Endothelial cell of umbilical vein (primary cell): ENCODE measurements at regions not wholly inside any gene's neighbourhood (a gene's known extent, or its start where the extent isn't known, plus 50 kb on each side); places are given as distances from the start of the nearest gene placed in this dataset.

Experiments
- BruUV-seq: library from RNA; stranded (reverse); fragments of 400-500 nt; replicated peaks from 2 replicates; lab custom pipeline; 2021; lab: Mats Ljungman, UMichigan
- CTCF ChIA-PET: fragments of 300-600, 350-600 bp; sonication (Branson Sonifier 250); formaldehyde crosslinking; loops from one replicate; lab custom pipeline; 2021; ENCODE audit warnings: antibody characterized with exemption, inconsistent platforms; lab: Charles Lee
- POLR2A ChIA-PET: fragments of 300-600, 350-600 bp; sonication (Branson Sonifier 250); formaldehyde crosslinking; loops from one replicate; lab custom pipeline; 2021; ENCODE audit warnings: antibody characterized with exemption, inconsistent platforms; lab: Charles Lee
- DNase-seq: peaks from one replicate; pipeline ENCODE4 v3.0.0-alpha.2; 2011; ENCODE audit warnings: low read depth, low spot score
- FAIRE-seq: peaks from 2 replicates; lab custom pipeline; 2011; peaks lifted over from hg19 to GRCh38; lab: Jason Lieb, UNC
- H2AFZ ChIP-seq: 2 replicates; pipeline ENCODE4 v1.6.0; 2012; ENCODE audit warnings: low read depth, low read length, control low read depth, inconsistent platforms
- H3K27ac ChIP-seq: 2 replicates; pipeline ENCODE4 v1.5.1; 2011; ENCODE audit warnings: low read depth, mild to moderate bottlenecking, control low read depth, low read length, moderate library complexity; ENCODE audit not compliant: insufficient read depth
- H3K27me3 ChIP-seq, 2 experiments: 2 replicates each; pipeline versions ENCODE4 v1.6.0 to v1.6.1; 2011; ENCODE audit warnings: low read length in 2 of 2, mixed read lengths in 1 of 2; ENCODE audit not compliant: control insufficient read depth in 2 of 2, insufficient read depth in 2 of 2
- H3K36me3 ChIP-seq, 2 experiments: 2 replicates in 1 of 2; 3 replicates in 1 of 2; pipeline ENCODE4 v1.5.1; 2011; ENCODE audit warnings: low read length in 2 of 2, mild to moderate bottlenecking in 1 of 2, moderate library complexity in 1 of 2; ENCODE audit not compliant: control insufficient read depth in 2 of 2, insufficient read depth in 2 of 2; ENCODE audit errors: extremely low read depth in 1 of 2
- H3K4me1 ChIP-seq: 3 replicates; pipeline ENCODE4 v1.5.1; 2011; ENCODE audit warnings: mild to moderate bottlenecking, low read length; ENCODE audit not compliant: control insufficient read depth, insufficient read depth; ENCODE audit errors: extremely low read depth
- H3K4me2 ChIP-seq: 2 replicates; pipeline ENCODE4 v1.6.1; 2011; ENCODE audit warnings: low read length, control low read depth, mixed read lengths; ENCODE audit not compliant: insufficient read depth
- H3K4me3 ChIP-seq, 3 experiments: fragments of 200-600 bp in 1 of 3; sonication (generic), shearing (Covaris generic) in 1 of 3; replicated peaks in 1 of 3; 2 replicates each; pipeline ENCODE4 v1.5.1; 2011 to 2016; ENCODE audit warnings: control low read depth in 3 of 3, low read length in 3 of 3, mild to moderate bottlenecking in 2 of 3, inconsistent platforms in 1 of 3, low read depth in 1 of 3, moderate library complexity in 1 of 3; ENCODE audit not compliant: insufficient read depth in 1 of 3
- H3K79me2 ChIP-seq: 2 replicates; pipeline ENCODE4 v1.6.0; 2012; ENCODE audit warnings: low read length, inconsistent platforms; ENCODE audit not compliant: control insufficient read depth, insufficient read depth
- H3K9ac ChIP-seq: replicated peaks from 2 replicates; pipeline ENCODE3; 2011; ENCODE audit warnings: low read length, control low read depth; ENCODE audit not compliant: insufficient read depth; ENCODE audit errors: extremely low read depth
- H3K9me1 ChIP-seq: replicated peaks from 3 replicates; pipeline ENCODE4 v1.6.0; 2011; ENCODE audit warnings: mild to moderate bottlenecking, low read length; ENCODE audit not compliant: control insufficient read depth, insufficient read depth; ENCODE audit errors: extremely low read depth
- H3K9me3 ChIP-seq: replicated peaks from 2 replicates; pipeline ENCODE4 v1.5.1; 2012; ENCODE audit warnings: low read length, inconsistent platforms; ENCODE audit not compliant: control insufficient read depth, insufficient read depth
- H4K20me1 ChIP-seq: replicated peaks from 2 replicates; pipeline ENCODE3; 2011; ENCODE audit warnings: mild to moderate bottlenecking, low read length; ENCODE audit not compliant: control insufficient read depth, insufficient read depth; ENCODE audit errors: extremely low read depth
- EZH2 ChIP-seq: IDR thresholded peaks from 2 replicates; pipeline ENCODE4 v1.6.1; 2012; ENCODE audit warnings: borderline replicate concordance, low read depth, mild to moderate bottlenecking, moderate library complexity, low read length, inconsistent platforms; ENCODE audit not compliant: severe bottlenecking
- GATA2 ChIP-seq: IDR thresholded peaks from 2 replicates; pipeline ENCODE4 v1.7.0; 2011; ENCODE audit warnings: low read depth, mild to moderate bottlenecking, moderate library complexity, mixed read lengths, low read length; ENCODE audit not compliant: insufficient read length, insufficient read depth
- JUN ChIP-seq: IDR thresholded peaks from 2 replicates; pipeline ENCODE4 v1.6.1; 2011; ENCODE audit warnings: borderline replicate concordance, low read depth; ENCODE audit not compliant: insufficient read length, insufficient read depth
- MAX ChIP-seq: IDR thresholded peaks from 2 replicates; pipeline ENCODE4 v1.6.1; 2011; ENCODE audit not compliant: insufficient read depth, insufficient read length
- MYC ChIP-seq: IDR thresholded peaks from one replicate; pipeline ENCODE4 v1.6.1; 2011; ENCODE audit warnings: mild to moderate bottlenecking, low read depth, low read length
- POLR2A ChIP-seq: IDR thresholded peaks from 2 replicates; pipeline ENCODE4 v1.6.1; 2012; ENCODE audit warnings: low read depth, mild to moderate bottlenecking, control low read depth, low read length
- dilution Hi-C: fragments of 300-500 bp; cut with MboI; formaldehyde crosslinking; loops from one replicate; pipeline ENCODE4 v1.15.0; 2019; ENCODE audit warnings: low sequenced_read_pairs; ENCODE audit not compliant: extremely low pct_ligation_motif_present
- intact Hi-C: fragments of 100-400 bp; cut with micrococcal nuclease; formaldehyde crosslinking; loops from one replicate; pipeline ENCODE4 v1.10.0; 2022
- TF ChIP-seq, protein P1 (sequence below), 2 donors: IDR thresholded peaks; 1 replicate in 1 of 2; 2 replicates in 1 of 2; pipeline ENCODE4 v1.5.1; 2011; ENCODE audit warnings: low read length in 2 of 2, mild to moderate bottlenecking in 2 of 2, moderate library complexity in 2 of 2, control low read depth in 1 of 2, inconsistent platforms in 1 of 2, low read depth in 1 of 2; ENCODE audit not compliant: insufficient read depth in 1 of 2; ENCODE audit errors: extremely low read depth in 1 of 2

DNA sequence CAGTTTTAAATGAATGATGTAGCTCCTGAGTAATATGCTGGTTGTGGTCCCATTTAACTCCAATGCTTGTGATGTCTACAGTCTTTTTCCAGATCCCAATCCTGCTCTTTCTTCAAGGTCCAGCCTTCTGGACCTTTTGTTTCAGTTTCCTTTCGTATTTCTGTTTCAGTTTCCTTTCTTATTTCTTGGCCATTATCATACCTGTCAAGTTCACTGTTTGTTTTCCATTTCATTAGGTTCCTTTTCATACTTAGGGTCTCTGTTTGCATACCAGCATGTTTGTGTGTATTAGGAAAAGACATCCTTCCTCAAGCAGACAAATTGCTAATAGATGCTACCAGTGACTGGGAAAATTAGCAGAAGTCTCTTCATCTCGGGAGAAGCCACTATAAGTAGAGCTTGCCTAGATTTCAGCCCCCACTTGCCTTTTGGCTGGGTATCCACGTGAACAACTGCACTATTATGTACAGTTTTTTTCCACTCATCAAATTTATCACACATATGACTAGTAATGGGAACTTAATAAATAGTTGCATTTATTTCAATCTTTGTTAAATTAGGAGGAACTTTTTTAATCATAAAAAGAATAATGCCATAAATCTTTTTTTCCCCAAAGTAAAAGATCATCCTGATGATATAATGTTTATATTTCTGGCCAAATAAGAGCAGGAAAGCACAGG is 583.4 kb downstream of the BCKDHB start:
- no peak for FAIRE-seq

GRCh38 chr6:80679992-80680391 is 573.5 kb downstream of the BCKDHB start:
- no peak for DNase-seq
- BruUV-seq, result no TSS peak
- FAIRE-seq, result no peak
- Histone ChIP-seq H3K27me3 (no peaks in the 10 kb centered on the region), H3K27ac (no peak overlapping the region), H3K9ac (no peak overlapping the region), H2AFZ (no peak overlapping the region), H3K9me3 (no peaks in the 10 kb centered on the region), H4K20me1 (no peaks in the 10 kb centered on the region), H3K4me2 (no peak overlapping the region), H3K79me2 (no peaks in the 10 kb centered on the region), H3K4me3 (no peak overlapping the region), H3K36me3 (no peaks in the 10 kb centered on the region), H3K4me1 (no peaks in the 10 kb centered on the region), H3K9me1 (no peaks in the 10 kb centered on the region)
- intact Hi-C loops, result no loop called here
- ChIA-PET POLR2A (no interaction called here), CTCF (no interaction called here)
- TF ChIP-seq MAX, result no peak
- TF ChIP-seq JUN, result no peak
- no peak for TF ChIP-seq POLR2A
- TF ChIP-seq, protein P1, sequence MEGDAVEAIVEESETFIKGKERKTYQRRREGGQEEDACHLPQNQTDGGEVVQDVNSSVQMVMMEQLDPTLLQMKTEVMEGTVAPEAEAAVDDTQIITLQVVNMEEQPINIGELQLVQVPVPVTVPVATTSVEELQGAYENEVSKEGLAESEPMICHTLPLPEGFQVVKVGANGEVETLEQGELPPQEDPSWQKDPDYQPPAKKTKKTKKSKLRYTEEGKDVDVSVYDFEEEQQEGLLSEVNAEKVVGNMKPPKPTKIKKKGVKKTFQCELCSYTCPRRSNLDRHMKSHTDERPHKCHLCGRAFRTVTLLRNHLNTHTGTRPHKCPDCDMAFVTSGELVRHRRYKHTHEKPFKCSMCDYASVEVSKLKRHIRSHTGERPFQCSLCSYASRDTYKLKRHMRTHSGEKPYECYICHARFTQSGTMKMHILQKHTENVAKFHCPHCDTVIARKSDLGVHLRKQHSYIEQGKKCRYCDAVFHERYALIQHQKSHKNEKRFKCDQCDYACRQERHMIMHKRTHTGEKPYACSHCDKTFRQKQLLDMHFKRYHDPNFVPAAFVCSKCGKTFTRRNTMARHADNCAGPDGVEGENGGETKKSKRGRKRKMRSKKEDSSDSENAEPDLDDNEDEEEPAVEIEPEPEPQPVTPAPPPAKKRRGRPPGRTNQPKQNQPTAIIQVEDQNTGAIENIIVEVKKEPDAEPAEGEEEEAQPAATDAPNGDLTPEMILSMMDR (IDR thresholded peaks at IDR 0.05; ENCODE audit: extremely low read depth in 1 of 2, insufficient read depth in 1 of 2, low read depth in 1 of 2, low read length in 2 of 2), result no peak
- no peak for TF ChIP-seq EZH2
- dilution Hi-C loops, result no loop called here

More for the DNA sequence above, 583.4 kb downstream of the BCKDHB start:
- ChIA-PET POLR2A (no interaction called here), CTCF (no interaction called here)
- Histone ChIP-seq H3K9me1 (no peaks in the 10 kb centered on the region), H3K79me2 (no peaks in the 10 kb centered on the region), H3K27me3 (no peaks in the 10 kb centered on the region), H3K9me3 (no peaks in the 10 kb centered on the region), H3K27ac (no peak overlapping the region), H3K4me3 (no peak overlapping the region), H2AFZ (no peak overlapping the region), H3K4me1 (no peaks in the 10 kb centered on the region), H3K36me3 (no peaks in the 10 kb centered on the region), H3K4me2 (no peak overlapping the region), H4K20me1 (no peaks in the 10 kb centered on the region), H3K9ac (no peak overlapping the region)
- intact Hi-C loops, result no loop called here
- no peak for DNase-seq
- dilution Hi-C loops, result no loop called here
- BruUV-seq, result no TSS peak
- TF ChIP-seq MYC, result no peak
- TF ChIP-seq MAX, result no peak
- no peak for TF ChIP-seq GATA2
